NB4 (cell line): ENCODE measurements at regions not wholly inside any gene's neighbourhood (a gene's known extent, or its start where the extent isn't known, plus 50 kb on each side); places are given as distances from the start of the nearest gene placed in this dataset.

Source experiments
- CTCF ChIP-seq: IDR thresholded peaks from one replicate; pipeline ENCODE4 v1.5.1; 2012; ENCODE audit warnings: low read depth, low read length
- MAX ChIP-seq: IDR thresholded peaks from 2 replicates; pipeline ENCODE4 v1.6.1; 2011; ENCODE audit warnings: low read depth, low read length
- MYC ChIP-seq: IDR thresholded peaks from 2 replicates; pipeline ENCODE4 v1.6.1; 2011; ENCODE audit warnings: low read depth, low read length
- POLR2A ChIP-seq: IDR thresholded peaks from 2 replicates; pipeline ENCODE4 v1.6.1; 2011; ENCODE audit warnings: mild to moderate bottlenecking; ENCODE audit not compliant: insufficient read length; ENCODE audit errors: extremely low read depth

DNA sequence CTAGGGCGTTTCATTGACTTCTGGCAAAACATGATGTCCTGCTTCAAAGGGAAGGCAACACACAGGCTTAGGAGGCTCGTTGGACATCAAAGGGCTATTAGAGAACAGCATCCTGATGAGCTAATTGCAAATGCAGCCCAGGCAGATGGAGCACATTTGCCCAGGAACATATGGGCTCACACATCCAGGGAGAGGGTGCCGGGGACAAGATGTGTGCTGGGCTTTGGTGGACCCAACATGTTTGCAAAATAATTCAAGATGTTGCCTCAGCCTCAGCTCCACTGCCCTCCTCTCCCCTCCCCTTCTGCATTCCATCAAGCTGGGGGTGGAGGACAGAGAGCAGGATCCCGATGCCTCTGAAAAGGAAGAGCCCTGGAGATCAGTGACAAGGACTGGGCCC is 217.1 kb upstream of the ZMIZ1 start:
- no peak for TF ChIP-seq CTCF
- no peak for TF ChIP-seq MYC
- TF ChIP-seq POLR2A: no peak
- TF ChIP-seq MAX: no peak
